Stimulated activated CD4-positive, alpha-beta T cell treated with anti-CD3 and anti-CD28 coated beads, Interleukin-2, amount 100 ng/mL, for 4 hours (primary cell): ENCODE measurements at regions not wholly inside any gene's neighbourhood (a gene's known extent, or its start where the extent isn't known, plus 50 kb on each side); places are given as distances from the start of the nearest gene placed in this dataset.

Experiments
- DNase-seq: peaks from one replicate; pipeline ENCODE4 v3.0.0-alpha.2; 2020; ENCODE audit warnings: low read depth

DNA sequence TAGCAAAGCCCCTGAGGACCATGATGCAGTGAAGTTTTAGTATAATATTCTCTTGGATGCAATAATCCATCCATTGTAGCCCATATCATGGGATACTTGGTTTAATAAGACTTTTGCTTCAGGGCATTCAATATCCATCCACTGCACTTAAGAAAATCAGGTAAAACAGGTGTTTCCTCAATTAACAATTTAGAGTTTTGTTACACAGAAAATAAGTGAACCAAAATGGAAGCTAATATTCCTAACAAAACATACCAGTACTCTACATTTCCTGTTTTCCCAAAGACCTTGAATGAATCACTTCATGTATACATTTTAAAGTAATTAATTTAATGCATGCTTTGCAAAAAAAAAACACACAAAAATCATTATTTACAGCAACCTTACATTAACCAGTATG is 305.6 kb downstream of the NR2F1-AS1 start:
- DNase-seq = no peak

DNA sequence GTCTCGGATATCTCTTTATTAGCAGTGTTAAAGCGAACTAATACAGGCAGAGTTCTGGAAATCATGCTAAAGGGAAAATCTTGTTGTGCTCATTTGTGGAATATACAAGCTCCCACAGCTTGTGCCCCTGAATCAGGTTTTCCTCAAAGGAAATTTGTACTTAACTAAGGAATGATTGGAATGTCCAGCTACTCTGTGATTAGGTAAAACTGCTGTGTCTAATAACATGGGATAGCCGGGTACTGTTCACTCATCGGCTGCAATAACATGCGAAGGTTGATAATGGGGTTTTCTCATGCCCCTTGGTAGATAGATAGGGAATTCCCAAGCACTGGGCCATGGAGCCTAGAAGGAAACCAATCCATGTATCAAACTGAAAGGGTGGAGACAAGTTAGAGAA is 306.7 kb downstream of the NR2F1-AS1 start:
- no peak for DNase-seq

DNA sequence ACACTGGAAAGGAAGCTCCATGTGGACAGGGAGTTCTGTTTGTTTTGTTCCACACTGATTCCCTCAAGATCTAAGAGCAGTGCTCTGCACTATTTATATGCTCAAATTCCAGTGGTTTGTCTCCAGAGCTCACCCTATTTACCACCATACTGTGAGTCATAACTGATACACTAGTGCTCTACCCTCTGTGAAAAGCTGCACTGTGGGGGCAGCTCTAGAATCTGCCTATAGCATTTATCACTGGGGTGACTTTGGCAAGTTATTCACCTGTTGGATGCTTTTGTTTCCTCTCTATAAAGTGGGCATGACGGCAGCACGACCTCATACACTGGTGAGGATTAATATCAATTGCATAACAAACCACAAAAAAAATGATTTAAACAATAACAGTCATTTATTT is 307.8 kb downstream of the NR2F1-AS1 start:
- DNase-seq = no peak

DNA sequence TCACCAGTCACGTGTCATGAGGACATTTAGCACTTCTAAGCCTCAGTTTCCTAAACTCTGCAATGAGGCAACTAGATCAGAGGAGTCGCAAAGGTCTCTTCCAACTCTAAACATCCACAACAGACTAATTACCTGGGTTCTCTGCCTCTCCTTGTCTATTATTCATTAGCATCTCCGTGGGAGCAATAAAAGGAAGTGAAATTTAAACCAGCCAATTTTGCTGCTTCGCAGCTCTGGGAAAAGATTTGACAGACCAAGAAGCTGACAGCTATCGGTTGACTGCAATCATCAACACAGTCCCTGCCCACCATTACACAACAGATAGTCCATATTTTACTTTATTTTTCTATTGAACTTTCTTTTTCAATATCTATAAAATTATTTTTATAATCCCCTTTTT is 308.9 kb downstream of the NR2F1-AS1 start:
- DNase-seq = no peak

DNA sequence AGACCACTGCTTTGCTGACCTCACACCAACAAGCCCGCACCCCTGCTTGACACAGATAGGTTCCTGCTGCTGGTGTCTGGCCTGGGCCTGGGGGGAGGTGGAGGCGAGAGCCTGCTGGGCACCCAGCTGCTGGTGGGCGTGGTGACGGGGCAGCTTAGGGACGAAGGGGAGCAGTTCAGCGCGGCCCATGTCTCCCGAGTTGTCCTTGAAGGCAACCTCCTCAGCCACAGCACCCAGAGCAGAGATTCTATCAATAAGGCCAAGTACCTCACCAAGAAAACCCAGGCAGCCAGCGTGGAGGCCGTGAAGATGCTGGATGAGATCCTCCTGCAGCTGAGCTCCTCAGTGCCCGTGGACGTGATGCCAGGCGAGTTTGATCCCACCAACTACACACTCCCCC is 313.3 kb downstream of the NR2F1-AS1 start:
- no peak for DNase-seq

DNA sequence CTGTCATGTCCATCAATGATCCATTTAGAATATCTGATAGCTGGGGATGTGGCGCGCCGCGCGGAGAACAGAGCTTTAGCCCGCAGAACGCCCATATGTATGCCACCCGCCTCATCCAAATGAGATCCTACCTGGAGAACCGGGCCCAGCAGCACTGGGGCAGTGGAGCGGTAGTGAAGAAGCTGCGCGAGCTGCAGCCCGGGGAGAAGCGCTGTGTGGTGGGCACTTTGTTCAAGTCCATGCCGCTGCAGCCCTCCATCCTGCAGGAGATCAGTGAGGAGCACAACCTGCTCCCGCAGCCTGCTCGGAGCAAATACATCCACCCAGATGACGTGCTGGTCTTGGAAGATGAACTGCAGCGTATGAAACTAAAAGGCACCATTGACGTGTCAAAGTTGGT is 313.7 kb downstream of the NR2F1-AS1 start:
- DNase-seq = no peak

DNA sequence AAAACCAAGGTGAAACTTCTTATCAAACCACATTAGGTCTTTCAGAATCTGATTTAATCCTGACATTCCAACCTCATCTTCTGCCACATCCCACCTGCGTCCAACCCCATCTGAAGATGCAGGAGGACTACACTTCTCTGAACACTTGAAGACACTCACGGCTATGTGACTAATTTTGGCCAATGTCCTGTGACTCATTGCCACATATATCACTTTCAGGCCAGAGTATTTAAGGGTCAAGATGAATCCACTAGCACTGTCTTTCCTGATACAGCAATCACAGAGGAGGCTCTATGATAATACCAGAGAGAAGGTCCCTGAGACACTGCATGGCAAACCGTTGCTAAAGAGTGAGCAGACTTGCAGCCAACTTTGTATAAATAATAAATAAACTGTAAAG is 323.4 kb downstream of the NR2F1-AS1 start:
- no peak for DNase-seq

DNA sequence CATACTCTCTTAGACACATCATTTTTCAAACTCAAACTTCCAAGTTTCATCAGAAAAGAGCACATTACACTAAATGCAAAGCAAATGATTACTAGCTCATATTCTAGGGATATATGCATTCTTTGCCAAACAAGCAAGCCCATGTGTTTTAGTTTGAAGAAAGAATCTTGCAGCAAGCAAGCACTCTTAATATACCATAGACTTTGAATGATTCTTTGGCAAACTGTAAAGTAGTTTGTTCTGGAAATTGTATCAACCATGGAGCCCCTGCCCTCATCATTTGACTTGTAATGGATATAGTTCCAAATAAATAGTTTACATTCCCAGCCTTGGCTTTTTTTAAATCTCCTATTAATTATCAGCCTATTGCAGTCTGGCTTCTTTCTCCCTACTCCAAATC is 325.2 kb downstream of the NR2F1-AS1 start:
- no peak for DNase-seq

DNA sequence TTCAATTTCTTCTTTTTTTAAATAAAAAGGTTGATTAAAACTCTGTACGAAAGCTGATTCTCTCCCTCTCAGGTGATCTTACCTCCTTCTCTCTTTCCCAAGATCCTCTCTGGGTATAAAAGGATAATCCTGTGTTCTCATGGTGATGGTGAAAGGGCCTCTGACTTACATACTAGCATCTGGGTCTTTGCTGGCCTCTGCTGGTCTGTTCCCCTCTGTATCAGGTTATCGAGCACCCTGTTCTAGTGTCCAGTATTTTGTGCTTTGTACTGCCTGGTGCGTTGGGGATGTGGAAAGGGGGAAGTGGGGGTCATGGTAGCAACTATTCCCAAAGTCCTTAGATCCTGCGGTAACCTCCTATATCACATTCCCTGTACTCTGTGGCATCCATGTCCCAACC is 328.9 kb downstream of the NR2F1-AS1 start:
- no peak for DNase-seq

DNA sequence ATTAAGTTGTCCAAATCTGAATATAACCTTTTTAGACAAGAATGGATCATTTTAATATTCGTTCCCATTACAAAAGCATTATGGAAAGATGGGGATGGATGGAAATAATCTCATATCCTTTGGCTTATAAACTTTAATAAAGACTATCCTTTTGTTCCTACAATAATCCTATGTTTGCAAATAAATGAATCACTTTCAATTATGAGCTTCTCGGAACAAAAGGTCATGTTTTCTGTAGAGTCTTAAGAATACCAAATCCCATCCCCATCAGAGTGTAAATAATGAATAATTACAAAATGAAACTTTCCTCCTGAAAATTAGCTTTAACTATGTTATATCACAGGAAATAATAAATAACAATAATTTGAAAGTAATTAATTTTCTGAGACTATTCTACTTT is 329.7 kb downstream of the NR2F1-AS1 start:
- no peak for DNase-seq

DNA sequence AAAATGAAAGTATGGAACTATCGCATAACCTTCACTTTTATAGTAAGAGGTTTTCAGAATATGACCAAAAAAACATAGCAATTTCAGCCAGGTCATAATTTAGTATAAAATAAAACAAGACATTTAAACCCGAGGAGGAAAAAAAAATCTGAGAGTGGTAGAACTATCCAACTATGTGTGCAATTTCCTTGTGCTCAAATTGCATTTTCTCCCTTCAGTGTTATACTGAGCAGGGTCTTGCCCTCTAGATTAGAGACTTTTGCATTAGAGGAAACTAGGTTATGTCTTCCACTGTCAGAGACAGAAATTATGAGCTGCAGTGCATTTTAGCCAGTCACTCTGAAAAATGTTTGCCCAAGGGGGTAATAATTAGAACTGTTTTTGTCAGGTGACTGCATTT is 330.6 kb downstream of the NR2F1-AS1 start:
- no peak for DNase-seq

DNA sequence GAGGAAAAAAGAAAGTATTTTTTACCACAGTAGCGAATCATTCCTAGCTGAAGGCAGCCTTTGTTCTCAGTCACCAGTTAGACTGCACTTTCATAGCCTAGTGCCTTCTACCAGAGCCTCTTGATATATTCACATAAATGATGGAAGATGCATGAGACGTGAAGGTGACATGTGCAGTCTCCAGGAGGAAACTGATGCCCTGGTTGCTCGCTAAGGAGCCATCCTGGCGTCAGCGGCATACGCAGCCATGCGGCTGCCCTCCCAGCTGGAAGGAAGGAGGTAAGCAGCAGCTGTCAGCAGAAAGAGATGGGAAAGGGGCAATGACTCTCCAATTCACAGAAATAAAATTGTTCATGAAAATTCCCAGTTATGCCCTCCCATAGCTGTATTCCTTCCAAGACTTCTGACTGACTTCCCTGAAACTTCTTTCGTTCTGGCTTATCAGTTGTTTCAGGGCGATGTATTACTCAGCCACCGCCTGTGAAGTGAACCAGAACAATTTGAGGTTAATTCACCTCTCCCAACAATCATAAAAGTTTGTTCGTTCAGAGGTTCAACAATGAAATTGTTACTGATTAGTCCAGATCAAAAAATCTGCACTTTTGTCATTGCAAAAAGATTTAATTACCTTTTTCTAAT is 331.2 kb downstream of the NR2F1-AS1 start:
- DNase-seq = no peak

DNA sequence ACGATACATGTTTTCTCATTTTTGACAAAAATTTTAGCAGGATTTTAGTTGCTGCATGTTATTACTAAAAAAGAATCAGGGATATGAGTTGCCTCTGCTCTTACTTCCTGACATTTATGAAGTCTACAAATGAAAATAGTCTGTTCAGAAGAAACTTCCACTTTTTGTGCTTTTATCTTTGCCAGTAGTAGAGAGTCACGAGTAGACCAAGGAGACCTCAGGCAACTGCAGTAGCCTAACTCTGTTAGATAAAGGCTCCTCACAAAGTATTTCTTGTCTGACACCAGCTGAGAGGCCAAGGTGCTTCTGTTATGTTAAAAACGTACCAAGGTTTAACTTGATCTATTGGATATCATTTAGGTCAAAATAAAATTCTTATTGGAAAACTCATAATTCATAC is 333.9 kb downstream of the NR2F1-AS1 start:
- DNase-seq = no peak

DNA sequence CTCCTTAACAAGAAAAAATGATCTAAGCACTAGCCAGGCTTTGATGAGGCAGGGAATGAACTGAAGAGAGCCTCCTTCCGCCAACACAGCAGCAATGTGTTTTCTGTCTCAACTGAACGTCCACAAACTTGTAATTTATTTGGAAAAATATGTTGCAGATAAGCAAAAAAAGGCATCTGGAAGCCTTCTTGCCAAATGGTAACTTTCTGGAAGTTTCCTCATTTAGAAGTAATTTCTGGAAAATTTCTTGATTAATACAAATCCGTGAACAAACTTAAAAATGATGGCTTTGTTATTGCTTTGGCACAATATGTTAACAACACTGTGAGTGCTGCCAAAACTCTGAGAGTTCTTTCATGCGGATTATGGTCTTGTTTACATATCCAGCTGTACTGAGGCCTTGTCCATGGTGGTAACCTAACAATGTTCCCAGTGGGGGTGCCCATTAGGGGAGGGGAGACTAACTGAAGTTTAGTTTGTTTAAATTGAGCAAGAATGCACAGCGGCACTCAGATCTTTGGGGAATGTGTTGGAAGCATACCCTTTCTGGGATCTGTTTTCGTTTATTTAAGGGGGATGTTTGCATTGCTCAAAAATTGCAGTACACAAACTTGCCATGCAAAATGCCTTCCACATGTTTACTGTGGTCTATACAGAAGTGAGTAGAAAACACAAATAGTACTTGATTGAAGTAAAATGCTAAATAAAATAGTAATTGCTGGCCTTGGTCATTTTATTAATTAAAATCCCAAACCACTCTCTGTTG is 334.7 kb downstream of the NR2F1-AS1 start:
- no peak for DNase-seq

DNA sequence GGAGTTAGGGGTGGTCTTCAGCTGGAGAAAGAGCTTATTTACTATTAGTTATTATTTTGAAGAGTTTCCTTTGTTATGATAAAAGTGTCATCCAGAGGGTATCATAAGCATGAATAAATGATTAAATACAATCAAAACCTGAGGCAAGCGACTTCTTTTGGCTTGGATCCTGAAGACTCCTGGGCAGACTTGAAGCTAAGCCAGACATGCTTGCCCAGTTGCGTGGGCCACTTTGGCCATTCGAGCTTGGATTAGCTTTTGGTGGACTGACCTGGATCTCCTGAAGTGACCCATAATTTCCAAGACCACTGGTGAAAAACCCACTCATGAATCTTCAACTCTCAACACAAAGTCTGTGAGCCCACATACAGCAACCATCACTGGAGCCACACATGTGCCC is 335.8 kb downstream of the NR2F1-AS1 start:
- DNase-seq = no peak

DNA sequence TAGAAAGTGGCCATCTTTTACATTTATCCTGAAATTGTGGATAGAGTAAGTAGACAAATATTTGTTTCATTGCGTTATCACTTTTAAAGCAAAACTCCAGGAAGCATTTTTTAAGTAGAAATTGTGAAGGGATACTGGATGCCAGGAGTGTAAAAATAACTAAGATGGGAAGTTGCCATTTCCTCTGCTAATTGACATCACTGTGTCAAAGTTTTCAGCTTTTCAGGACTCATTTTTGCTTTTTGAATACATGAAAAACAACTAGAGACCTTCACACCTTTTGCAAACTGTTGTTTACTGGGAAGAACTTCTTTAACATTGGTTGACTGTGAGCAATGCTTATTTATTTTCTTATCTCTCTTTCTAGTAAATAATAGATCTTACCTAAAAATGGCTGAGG is 337.5 kb downstream of the NR2F1-AS1 start:
- no peak for DNase-seq

DNA sequence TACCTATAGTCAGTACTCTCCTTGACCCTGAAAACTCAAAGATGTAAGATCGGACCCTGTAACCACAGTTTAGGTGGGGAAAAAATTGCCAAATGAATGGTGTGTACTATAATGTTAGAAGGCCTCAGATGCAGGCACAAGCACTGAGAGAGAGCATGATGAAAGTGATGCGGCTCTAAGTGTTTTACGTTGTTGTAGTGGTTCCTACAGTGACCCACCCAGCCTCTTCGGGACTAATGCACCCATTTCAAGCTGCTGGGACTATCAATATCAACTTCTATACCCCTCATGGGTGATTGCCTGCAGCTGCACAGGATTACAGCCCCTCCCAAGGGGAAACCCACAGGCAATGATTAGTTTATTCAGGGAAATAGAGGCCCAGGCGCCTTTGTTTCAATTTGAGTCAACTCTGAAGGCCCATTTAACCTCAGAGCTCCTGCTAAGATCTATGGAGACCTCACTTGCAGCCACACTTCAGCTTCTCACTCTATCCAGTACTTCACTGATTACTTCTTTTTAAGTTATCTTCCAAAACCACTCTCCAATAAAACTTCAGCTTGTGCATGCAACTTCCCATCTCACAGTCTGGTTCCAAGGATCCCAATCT is 340.7 kb downstream of the NR2F1-AS1 start:
- DNase-seq = no peak

DNA sequence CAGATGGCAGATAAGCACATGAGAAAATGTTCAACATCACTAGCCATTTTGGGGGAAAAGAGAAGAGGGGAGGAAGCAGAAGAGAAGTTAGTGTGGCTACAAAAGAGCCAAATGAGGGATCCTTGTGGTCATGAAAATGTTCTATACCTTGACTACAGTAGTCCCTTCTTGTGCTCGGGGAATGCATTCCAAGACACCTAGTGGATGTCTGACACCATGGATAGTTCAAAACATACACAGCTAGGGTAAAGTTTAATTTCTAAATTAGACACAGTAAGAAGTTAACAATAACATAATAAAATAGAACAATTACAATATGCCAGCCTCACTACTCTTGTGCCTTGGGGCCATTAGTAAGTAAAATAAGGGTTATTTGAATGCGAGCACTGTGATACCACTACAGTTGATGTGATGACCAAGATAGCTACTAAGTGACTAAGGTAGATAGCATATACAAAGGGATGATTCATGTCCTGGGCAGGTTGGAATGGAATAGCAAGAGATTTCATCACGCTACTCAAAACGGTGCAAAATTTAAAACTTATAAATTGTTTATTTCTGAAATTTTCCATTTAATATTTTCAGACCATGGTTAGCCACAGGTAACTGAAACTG is 344.1 kb downstream of the NR2F1-AS1 start:
- no peak for DNase-seq

DNA sequence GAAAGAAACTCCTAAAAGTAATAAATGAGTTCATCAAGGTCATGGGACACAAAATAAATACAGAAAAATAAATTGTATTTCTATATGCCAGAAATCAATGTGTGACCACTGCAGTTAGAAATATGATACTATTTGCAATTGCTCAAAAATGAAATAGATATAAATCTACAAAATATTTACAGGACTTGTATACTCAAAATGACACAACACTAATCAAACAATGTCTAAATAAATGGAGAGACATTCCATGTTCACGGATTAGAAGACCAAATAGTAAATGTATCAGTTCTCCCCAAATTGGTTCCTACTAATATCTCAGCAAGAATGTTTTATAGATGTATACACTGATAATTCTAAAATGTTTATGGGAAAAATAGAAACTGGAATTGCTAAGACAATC is 345.3 kb downstream of the NR2F1-AS1 start:
- no peak for DNase-seq

DNA sequence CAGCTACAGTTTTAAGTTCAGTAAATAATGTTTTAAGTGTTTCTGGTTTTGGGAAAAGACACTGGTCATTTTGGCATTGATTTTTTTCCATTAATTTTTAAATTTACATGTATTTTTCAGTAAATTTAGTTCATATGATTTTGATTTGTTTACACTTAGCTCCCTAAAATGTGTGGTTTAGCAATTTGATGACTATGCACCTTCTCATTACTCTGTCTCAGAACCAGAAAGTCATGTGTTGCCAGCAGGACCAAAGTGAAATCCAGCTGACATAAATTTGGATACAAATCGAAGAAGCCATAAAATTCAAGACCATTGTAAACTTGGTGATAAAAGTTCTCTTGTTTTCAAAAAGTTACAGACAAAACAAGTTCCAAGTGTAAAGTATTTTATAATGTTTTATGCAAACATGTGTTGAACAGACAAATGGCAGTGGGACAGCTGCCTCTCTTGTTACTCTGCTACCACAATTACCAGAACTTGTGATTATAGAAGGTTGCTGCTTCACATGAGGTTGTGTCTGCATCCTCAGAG is 354.8 kb downstream of the NR2F1-AS1 start:
- no peak for DNase-seq

DNA sequence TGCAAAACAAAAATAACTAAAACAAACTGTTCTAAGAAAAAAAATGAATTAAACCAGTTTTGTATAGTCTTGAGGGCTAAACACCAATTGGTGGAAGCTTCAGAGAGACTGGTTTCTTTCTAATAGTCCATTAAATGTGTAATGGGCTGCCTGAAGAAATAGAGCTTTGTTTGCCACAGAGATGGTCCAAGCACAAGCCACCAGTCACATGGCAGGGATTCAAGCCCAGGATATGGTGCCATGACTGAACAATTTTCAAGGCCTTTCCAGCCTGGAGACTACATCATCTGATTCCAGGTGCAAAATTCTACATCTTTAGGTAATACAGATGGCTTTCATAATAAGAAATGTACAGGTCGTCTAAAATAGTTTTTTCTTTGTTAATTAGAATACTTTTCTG is 355.3 kb downstream of the NR2F1-AS1 start:
- no peak for DNase-seq

DNA sequence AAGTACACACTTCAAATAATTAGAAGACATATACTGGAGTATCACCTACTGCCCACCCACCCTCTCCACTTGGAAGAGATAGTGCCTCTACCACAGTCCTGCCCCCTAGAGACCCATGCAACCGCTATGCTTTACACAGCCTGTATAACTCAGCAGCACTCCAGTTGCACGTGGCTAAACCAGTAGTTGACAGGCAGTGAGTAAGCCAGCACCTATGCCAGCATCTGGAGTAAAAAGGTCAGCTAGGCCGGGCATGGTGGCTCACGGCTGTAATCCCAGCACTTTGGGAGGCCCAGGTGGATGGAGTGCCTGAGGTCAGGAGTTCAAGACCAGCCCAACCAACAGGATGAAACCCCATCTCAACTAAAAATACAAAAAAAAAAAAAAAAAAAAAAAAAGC is 356.4 kb downstream of the NR2F1-AS1 start:
- DNase-seq = no peak

DNA sequence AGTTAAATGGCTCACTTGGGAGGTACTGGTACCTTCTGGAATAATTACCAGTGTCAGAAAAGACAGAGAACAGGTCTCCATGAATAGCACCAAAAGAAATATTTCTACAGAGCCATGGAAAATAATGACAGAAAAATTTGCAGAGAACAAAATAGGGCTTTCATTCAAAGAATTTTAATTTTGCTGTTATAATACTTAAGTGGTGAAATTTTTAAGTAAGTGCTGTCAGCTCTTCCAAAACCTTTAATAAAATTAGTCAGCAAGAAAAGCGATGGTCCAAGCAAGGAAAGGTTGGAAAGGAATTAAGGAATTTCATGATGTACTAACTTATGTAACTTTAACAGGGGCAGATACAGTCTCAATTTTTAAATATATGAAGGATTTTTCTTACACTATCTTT is 359.2 kb downstream of the NR2F1-AS1 start:
- DNase-seq = no peak
